Body of pancreas (tissue), 4 donors: ENCODE measurements at regions not wholly inside any gene's neighbourhood (a gene's known extent, or its start where the extent isn't known, plus 50 kb on each side); places are given as distances from the start of the nearest gene placed in this dataset.
"Not testable (repeated sequence)": the region's sequence is repeated elsewhere in the genome, so short reads cannot be mapped to it uniquely, and the experiment has no call there.

ENCODE experiments used
- ATAC-seq: fragments of 150-250 bp; one replicate; pipeline ENCODE4 v1.9.1; 2016
- DNase-seq, 4 donors: peaks; one replicate each; pipeline ENCODE4 v3.0.0-alpha.2; 2019
- H3K27ac ChIP-seq, 4 donors: fragments of 200-600 bp; sonication (generic); 1 replicate in 3 of 4; 2 replicates in 1 of 4; pipeline versions ENCODE4 v1.5.1 to v1.6.1; 2016 to 2019; ENCODE audit warnings: mild to moderate bottlenecking in 1 of 4, mixed read lengths in 1 of 4, moderate library complexity in 1 of 4
- H3K27me3 ChIP-seq, 2 donors: fragments of 200-600 bp; sonication (generic); one replicate each; pipeline ENCODE4 v1.6.0; 2016; ENCODE audit warnings: mild to moderate bottlenecking in 1 of 2
- H3K36me3 ChIP-seq, 2 donors: fragments of 200-600 bp; sonication (generic); replicated peaks in 1 of 2; 2 replicates each; pipeline ENCODE4 v1.5.1; 2016; ENCODE audit warnings: low read depth in 2 of 2; ENCODE audit not compliant: insufficient read depth in 1 of 2
- H3K4me1 ChIP-seq: fragments of 200-600 bp; sonication (generic); one replicate; pipeline ENCODE4 v1.6.0; 2016
- H3K4me3 ChIP-seq, 2 donors: fragments of 200-600 bp; sonication (generic); 1 replicate in 1 of 2; 2 replicates in 1 of 2; pipeline ENCODE4 v1.5.1; 2016 to 2019
- H3K9me3 ChIP-seq, 3 donors: fragments of 200-600 bp; sonication (generic); 1 replicate in 2 of 3; 2 replicates in 1 of 3; pipeline ENCODE4 v1.5.1; 2016
- POLR2A ChIP-seq, 3 donors: fragments of 450-650 bp; IDR thresholded peaks; one replicate each; pipeline ENCODE4 v1.6.1; 2016; ENCODE audit warnings: antibody characterized with exemption in 3 of 3, mild to moderate bottlenecking in 2 of 3
- WGBS, 2 donors: methylation state at CpG; one replicate each; pipeline ENCODE4 v1.1.5; 2017; 5-methylcytosine and 5-hydroxymethylcytosine counted together
- intact Hi-C: fragments of 100-400 bp; cut with DNase I; formaldehyde crosslinking; loops from one replicate; pipeline ENCODE4 v1.15.1; 2023
- TF ChIP-seq, protein P1 (sequence below), 7 experiments: fragments of 450-650 bp in 4 of 7; fragments of 200-600 bp in 3 of 7; sonication (generic) in 3 of 7; IDR thresholded peaks; one replicate each; pipeline ENCODE4 v1.5.1; 2016 to 2019; ENCODE audit warnings: antibody characterized with exemption in 7 of 7

- Histone ChIP-seq H3K27ac (no peak overlapping the region), H3K36me3 (no peaks in the 10 kb centered on the region), H3K27me3 (no peaks in the 10 kb centered on the region), H3K9me3 (no peaks in the 10 kb centered on the region), H3K4me1 (no peaks in the 10 kb centered on the region), H3K4me3 (no peak overlapping the region)
- 53 to 68% methylated on average over 1 of the region's 1 CpG for WGBS, 2 donors
- no peak for ATAC-seq
- TF ChIP-seq POLR2A (IDR thresholded peaks at IDR 0.05) = no peak
- intact Hi-C loops = no loop called here
- no peak for DNase-seq
Observed at GRCh38 chr3:3353153-3353552, 173.7 kb upstream of the CRBN start.

GRCh38 chr3:3351226-3351625 is 171.7 kb upstream of the CRBN start:
- DNase-seq = no peak
- Histone ChIP-seq H3K36me3 (no peaks in the 10 kb centered on the region), H3K27me3 (no peaks in the 10 kb centered on the region), H3K9me3 (no peaks in the 10 kb centered on the region), H3K4me3 (no peak overlapping the region), H3K4me1 (no peaks in the 10 kb centered on the region), H3K27ac (no peak overlapping the region)
- no peak for TF ChIP-seq POLR2A (IDR thresholded peaks at IDR 0.05)
- TF ChIP-seq, protein P1, sequence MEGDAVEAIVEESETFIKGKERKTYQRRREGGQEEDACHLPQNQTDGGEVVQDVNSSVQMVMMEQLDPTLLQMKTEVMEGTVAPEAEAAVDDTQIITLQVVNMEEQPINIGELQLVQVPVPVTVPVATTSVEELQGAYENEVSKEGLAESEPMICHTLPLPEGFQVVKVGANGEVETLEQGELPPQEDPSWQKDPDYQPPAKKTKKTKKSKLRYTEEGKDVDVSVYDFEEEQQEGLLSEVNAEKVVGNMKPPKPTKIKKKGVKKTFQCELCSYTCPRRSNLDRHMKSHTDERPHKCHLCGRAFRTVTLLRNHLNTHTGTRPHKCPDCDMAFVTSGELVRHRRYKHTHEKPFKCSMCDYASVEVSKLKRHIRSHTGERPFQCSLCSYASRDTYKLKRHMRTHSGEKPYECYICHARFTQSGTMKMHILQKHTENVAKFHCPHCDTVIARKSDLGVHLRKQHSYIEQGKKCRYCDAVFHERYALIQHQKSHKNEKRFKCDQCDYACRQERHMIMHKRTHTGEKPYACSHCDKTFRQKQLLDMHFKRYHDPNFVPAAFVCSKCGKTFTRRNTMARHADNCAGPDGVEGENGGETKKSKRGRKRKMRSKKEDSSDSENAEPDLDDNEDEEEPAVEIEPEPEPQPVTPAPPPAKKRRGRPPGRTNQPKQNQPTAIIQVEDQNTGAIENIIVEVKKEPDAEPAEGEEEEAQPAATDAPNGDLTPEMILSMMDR (IDR thresholded peaks at IDR 0.05) = no peak
- no peak for ATAC-seq
- 64 to 71% methylated on average over 3 of the region's 3 CpGs for WGBS, 2 donors
- intact Hi-C loops = no loop called here

DNA sequence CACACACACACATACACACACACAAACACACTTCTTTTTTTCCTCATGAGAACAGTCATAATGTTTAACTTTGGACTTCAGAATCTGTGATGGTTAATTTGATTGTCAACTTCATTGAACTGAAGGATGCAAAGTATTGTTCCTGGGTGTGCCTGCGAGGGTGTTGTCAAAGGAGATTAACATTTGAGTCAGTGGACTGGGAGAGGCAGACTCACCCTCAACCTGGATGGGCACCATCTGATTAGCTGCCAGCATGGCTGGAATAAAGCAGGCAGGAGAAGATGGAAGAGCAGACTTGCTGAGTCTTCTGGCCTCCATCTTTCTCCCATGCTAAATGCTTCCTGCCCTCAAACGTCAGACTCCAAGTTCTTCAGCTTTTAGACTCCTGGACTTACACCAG is 167.6 kb upstream of the CRBN start:
- 40 to 63% methylated on average over 2 of the region's 2 CpGs for WGBS, 2 donors
- H3K27ac ChIP-seq, H3K9me3 ChIP-seq, intact Hi-C loops, H3K4me1 ChIP-seq, H3K4me3 ChIP-seq, DNase-seq, H3K27me3 ChIP-seq, H3K36me3 ChIP-seq, ATAC-seq: not testable (repeated sequence)

- no peak overlapping the region for H3K27ac ChIP-seq
- H3K27me3 ChIP-seq = no peaks in the 10 kb centered on the region
- TF ChIP-seq, protein P1 (IDR thresholded peaks at IDR 0.05) = no peak
- no peak for TF ChIP-seq POLR2A (IDR thresholded peaks at IDR 0.05)
- no peaks in the 10 kb centered on the region for H3K36me3 ChIP-seq
- ATAC-seq (no peak), DNase-seq (no peak)
- no peaks in the 10 kb centered on the region for H3K9me3 ChIP-seq
- H3K4me1 ChIP-seq = no peaks in the 10 kb centered on the region
- H3K4me3 ChIP-seq = no peak overlapping the region
- 35 to 46% methylated on average over 2 of the region's 2 CpGs for WGBS, 2 donors
- intact Hi-C loops = no loop called here
Observed at GRCh38 chr3:3346556-3346955, 167.1 kb upstream of the CRBN start.

DNA sequence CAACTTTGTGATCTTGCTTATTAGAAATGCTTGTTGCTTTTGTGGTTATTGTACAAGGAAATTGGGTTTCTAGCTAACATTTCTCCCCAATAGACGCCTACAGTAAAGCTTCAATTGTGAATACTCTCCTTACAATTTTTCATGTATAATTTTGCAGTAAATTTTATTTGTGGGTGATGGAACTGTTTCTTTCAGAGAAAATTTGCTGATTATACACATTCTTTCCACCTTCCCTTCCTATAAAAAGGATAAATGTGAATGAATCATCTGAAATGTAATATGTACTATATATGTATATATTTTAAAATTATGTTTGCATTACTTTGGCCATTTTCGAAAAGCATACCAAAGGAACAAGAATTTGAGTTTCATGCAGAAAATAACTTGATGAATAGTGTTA is 162.7 kb upstream of the CRBN start:
- H3K4me3 ChIP-seq = no peak overlapping the region
- no peaks in the 10 kb centered on the region for H3K9me3 ChIP-seq
- no peak overlapping the region for H3K27ac ChIP-seq
- WGBS, 2 donors = 52 to 56% methylated on average over 2 of the region's 2 CpGs
- H3K36me3 ChIP-seq = no peaks in the 10 kb centered on the region
- no peak for ATAC-seq
- TF ChIP-seq, protein P1 (IDR thresholded peaks at IDR 0.05) = no peak
- TF ChIP-seq POLR2A (IDR thresholded peaks at IDR 0.05) = no peak
- intact Hi-C loops = no loop called here
- no peak for DNase-seq
- H3K4me1 ChIP-seq = no peaks in the 10 kb centered on the region
- no peaks in the 10 kb centered on the region for H3K27me3 ChIP-seq

DNA sequence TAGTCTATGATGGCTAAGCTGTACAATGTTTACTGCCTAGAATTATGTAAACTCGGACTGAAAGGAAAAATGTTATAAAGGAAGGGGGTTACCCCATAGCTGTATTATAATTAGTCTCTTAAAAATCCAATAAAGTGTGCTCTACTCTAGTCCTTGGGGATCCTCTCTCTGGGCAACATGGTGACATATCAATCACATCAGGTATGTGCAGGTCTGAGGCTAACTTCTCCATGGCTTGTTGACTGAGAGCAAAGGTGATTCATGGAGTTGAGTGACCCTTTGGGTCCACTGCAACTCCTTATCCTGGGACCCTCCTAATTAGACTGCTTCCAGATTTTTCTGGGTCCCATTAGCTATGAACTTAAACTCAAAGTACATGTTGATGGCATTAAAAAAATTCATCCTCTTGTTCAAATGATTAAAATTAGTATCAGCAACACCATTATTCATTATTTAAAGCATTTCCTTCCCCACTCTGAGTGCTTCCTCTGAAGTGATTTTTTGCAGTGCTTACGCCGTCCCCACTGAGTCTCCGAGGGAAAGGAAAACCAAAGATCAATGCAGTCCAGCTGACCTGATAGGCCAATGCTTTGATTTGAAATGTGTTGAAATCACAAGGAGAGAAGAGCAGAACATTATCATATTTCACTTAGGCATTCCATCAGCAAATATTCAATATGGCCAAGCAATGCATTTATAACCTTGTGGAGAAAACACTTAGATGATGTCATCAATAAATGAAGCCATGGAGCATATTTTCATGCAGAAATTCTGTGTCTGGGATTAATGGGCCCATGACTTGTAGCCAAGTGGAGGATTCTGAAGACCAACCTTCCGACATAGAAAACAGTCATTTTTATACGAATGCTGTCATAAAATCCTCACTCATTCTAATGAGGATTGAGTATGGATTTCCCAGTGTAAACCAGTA is 161.7 kb upstream of the CRBN start:
- H3K27ac ChIP-seq = no peak overlapping the region
- no peaks in the 10 kb centered on the region for H3K36me3 ChIP-seq
- no peaks in the 10 kb centered on the region for H3K9me3 ChIP-seq
- intact Hi-C loops = no loop called here
- ATAC-seq (no peak), DNase-seq (no peak)
- WGBS, 2 donors = 48 to 53% methylated on average over 6 of the region's 6 CpGs
- no peak for TF ChIP-seq POLR2A (IDR thresholded peaks at IDR 0.05)
- TF ChIP-seq, protein P1 (IDR thresholded peaks at IDR 0.05) = no peak
- H3K4me3 ChIP-seq = no peak overlapping the region
- H3K4me1 ChIP-seq = no peaks in the 10 kb centered on the region
- H3K27me3 ChIP-seq = no peaks in the 10 kb centered on the region
